SK-N-SH treated with all-trans-retinoic acid at 6 μM for 48 hours (cell line): ENCODE measurements at regions not wholly inside any gene's neighbourhood (a gene's known extent, or its start where the extent isn't known, plus 50 kb on each side); places are given as distances from the start of the nearest gene placed in this dataset.

Experiments used
- ATAC-seq: fragments of 200-7000 bp; cut with Tn5 transposase; 3 replicates; pipeline ENCODE4 v1.9.1; 2020; ENCODE audit warnings: mild to moderate bottlenecking, moderate library complexity
- ARNTL ChIP-seq: fragments of 450-650 bp; formaldehyde crosslinking; IDR thresholded peaks from 2 replicates; pipeline ENCODE4 v1.5.0; 2020; ENCODE audit warnings: low read depth, mild to moderate bottlenecking, moderate library complexity, borderline replicate concordance
- BACH2 ChIP-seq: fragments of 250-450 bp; sonication (Bioruptor Pico); IDR thresholded peaks from 2 replicates; pipeline ENCODE4 v1.9.0; 2021; ENCODE audit warnings: mild to moderate bottlenecking, borderline replicate concordance
- CSDC2 ChIP-seq: fragments of 250-450 bp; sonication (Bioruptor Pico); IDR thresholded peaks from 2 replicates; pipeline ENCODE4 v1.5.0; 2020; ENCODE audit warnings: mild to moderate bottlenecking, moderate library complexity
- ESRRG ChIP-seq: fragments of 250-450 bp; sonication (Bioruptor Pico); IDR thresholded peaks from 2 replicates; pipeline ENCODE4 v1.6.1; 2021; ENCODE audit warnings: mild to moderate bottlenecking
- GLIS3 ChIP-seq: fragments of 250-450 bp; sonication (Bioruptor Pico); IDR thresholded peaks from 2 replicates; pipeline ENCODE4 v1.5.0; 2020; ENCODE audit warnings: mild to moderate bottlenecking, moderate library complexity
- ISL1 ChIP-seq: fragments of 250-450 bp; sonication (Bioruptor Pico); IDR thresholded peaks from 2 replicates; pipeline ENCODE4 v2.1.2; 2022; ENCODE audit warnings: mild to moderate bottlenecking, moderate library complexity
- OSR1 ChIP-seq: fragments of 250-450 bp; sonication (Bioruptor Pico); IDR thresholded peaks from 2 replicates; pipeline ENCODE4 v1.8.0; 2022; ENCODE audit warnings: moderate library complexity, mild to moderate bottlenecking, inconsistent platforms
- RARB ChIP-seq: fragments of 250-450 bp; sonication (Bioruptor Pico); IDR thresholded peaks from 2 replicates; pipeline ENCODE4 v1.8.0; 2021; ENCODE audit warnings: mild to moderate bottlenecking, moderate library complexity
- SNAI2 ChIP-seq: fragments of 250-450 bp; sonication (Bioruptor Pico); IDR thresholded peaks from 2 replicates; pipeline ENCODE4 v1.5.0; 2020; ENCODE audit warnings: mild to moderate bottlenecking, moderate library complexity
- TCF4 ChIP-seq: fragments of 250-450 bp; sonication (Bioruptor Pico); IDR thresholded peaks from 2 replicates; pipeline ENCODE4 v1.8.0; 2021; ENCODE audit warnings: mild to moderate bottlenecking, moderate library complexity, borderline replicate concordance
- TOX ChIP-seq: fragments of 250-450 bp; sonication (Bioruptor Pico); IDR thresholded peaks from 2 replicates; pipeline ENCODE4 v1.8.0; 2021; ENCODE audit warnings: mild to moderate bottlenecking, moderate library complexity, borderline replicate concordance
- TSHZ2 ChIP-seq: fragments of 250-450 bp; sonication (Bioruptor Pico); IDR thresholded peaks from 2 replicates; pipeline ENCODE4 v1.5.0; 2020; ENCODE audit warnings: mild to moderate bottlenecking, moderate library complexity
- ZC3H10 ChIP-seq: fragments of 250-450 bp; sonication (Bioruptor Pico); IDR thresholded peaks from 2 replicates; pipeline ENCODE4 v1.5.1; 2021; ENCODE audit warnings: mild to moderate bottlenecking, moderate library complexity
- ZFP3 ChIP-seq: fragments of 250-450 bp; sonication (Bioruptor Pico); IDR thresholded peaks from 2 replicates; pipeline ENCODE4 v1.5.0; 2020; ENCODE audit warnings: mild to moderate bottlenecking, moderate library complexity
- ZFP30 ChIP-seq: fragments of 450-650 bp; formaldehyde crosslinking; IDR thresholded peaks from 2 replicates; pipeline ENCODE4 v1.5.0; 2022; ENCODE audit warnings: mild to moderate bottlenecking, moderate library complexity
- ZNF565 ChIP-seq: fragments of 450-650 bp; formaldehyde crosslinking; conservative IDR thresholded peaks from 2 replicates; pipeline ENCODE4 v1.5.0; 2020; ENCODE audit warnings: low read depth, mild to moderate bottlenecking, moderate library complexity
- ZNF70 ChIP-seq: fragments of 450-650 bp; formaldehyde crosslinking; IDR thresholded peaks from 2 replicates; pipeline ENCODE4 v1.5.0; 2020; ENCODE audit warnings: mild to moderate bottlenecking, moderate library complexity
- ZNF8 ChIP-seq: fragments of 450-650 bp; formaldehyde crosslinking; IDR thresholded peaks from 2 replicates; pipeline ENCODE4 v1.5.0; 2020; ENCODE audit warnings: mild to moderate bottlenecking, moderate library complexity
- TF ChIP-seq, protein P1 (sequence below): fragments of 250-450 bp; sonication (Bioruptor Pico); IDR thresholded peaks from 2 replicates; pipeline ENCODE4 v1.8.0; 2021; ENCODE audit warnings: low read depth, mild to moderate bottlenecking, moderate library complexity, borderline replicate concordance
- TF ChIP-seq, protein P2 (sequence below): fragments of 250-450 bp; sonication (Bioruptor Pico); IDR thresholded peaks from 2 replicates; pipeline ENCODE4 v1.5.1; 2021; ENCODE audit warnings: mild to moderate bottlenecking, moderate library complexity
- TF ChIP-seq, protein P3 (sequence below): fragments of 250-450 bp; sonication (Bioruptor Pico); IDR thresholded peaks from 2 replicates; pipeline ENCODE4 v1.8.0; 2020; ENCODE audit warnings: mild to moderate bottlenecking, moderate library complexity, borderline replicate concordance

DNA sequence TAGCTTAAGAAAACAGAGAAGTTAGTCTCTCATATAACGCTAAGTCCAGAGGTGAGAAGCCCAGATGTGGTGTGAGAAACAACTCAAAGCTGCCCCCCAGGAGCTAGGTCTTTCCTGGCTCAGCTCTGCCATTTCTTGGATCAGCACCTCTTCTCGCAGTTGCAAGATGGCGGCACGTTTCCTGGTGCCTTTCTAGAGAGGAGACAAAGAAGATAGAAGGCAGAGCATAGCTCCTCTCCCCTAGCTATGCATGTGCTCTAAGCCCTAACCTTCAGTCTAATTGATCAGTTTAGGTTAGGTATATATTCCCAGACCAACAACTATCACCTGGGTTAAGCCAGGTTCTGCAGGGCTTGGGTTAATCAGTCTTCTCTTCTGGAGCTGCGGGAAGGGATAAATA is 119.5 kb upstream of the RAB12 start (continued):
- TF ChIP-seq ARNTL (CRISPR knock-in tag): no peak
- TF ChIP-seq SNAI2: no peak

DNA sequence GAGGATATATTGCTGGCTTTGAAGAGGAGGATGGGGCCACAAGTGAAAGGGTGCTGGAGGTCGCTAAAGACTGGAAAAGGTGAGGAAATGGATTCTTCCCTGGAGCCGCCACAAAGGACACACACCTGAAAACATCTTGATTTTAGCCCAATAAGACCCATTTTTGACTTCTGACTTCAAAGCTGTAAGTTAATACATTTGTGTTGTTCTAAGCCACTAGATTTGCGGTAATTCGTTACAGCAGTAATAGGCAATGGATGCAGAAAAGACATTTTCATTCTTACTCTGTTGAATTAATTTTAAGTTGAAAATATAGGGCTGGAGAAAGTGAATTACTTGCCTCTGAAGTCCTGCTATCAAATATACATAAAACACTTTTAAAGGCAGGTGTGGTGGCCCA is 117.7 kb upstream of the RAB12 start:
- no peak for TF ChIP-seq ZNF565 (CRISPR knock-in tag)
- TF ChIP-seq RARB (CRISPR knock-in tag): no peak
- TF ChIP-seq, protein P1, sequence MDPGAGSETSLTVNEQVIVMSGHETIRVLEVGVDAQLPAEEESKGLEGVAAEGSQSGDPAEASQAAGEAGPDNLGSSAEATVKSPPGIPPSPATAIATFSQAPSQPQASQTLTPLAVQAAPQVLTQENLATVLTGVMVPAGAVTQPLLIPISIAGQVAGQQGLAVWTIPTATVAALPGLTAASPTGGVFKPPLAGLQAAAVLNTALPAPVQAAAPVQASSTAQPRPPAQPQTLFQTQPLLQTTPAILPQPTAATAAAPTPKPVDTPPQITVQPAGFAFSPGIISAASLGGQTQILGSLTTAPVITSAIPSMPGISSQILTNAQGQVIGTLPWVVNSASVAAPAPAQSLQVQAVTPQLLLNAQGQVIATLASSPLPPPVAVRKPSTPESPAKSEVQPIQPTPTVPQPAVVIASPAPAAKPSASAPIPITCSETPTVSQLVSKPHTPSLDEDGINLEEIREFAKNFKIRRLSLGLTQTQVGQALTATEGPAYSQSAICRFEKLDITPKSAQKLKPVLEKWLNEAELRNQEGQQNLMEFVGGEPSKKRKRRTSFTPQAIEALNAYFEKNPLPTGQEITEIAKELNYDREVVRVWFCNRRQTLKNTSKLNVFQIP (CRISPR knock-in tag): no peak
- TF ChIP-seq TSHZ2 (CRISPR knock-in tag): no peak
- no peak for TF ChIP-seq ZNF8 (CRISPR knock-in tag)
- no peak for TF ChIP-seq ESRRG (CRISPR knock-in tag)
- no peak for TF ChIP-seq CSDC2 (CRISPR knock-in tag)
- TF ChIP-seq, protein P2, sequence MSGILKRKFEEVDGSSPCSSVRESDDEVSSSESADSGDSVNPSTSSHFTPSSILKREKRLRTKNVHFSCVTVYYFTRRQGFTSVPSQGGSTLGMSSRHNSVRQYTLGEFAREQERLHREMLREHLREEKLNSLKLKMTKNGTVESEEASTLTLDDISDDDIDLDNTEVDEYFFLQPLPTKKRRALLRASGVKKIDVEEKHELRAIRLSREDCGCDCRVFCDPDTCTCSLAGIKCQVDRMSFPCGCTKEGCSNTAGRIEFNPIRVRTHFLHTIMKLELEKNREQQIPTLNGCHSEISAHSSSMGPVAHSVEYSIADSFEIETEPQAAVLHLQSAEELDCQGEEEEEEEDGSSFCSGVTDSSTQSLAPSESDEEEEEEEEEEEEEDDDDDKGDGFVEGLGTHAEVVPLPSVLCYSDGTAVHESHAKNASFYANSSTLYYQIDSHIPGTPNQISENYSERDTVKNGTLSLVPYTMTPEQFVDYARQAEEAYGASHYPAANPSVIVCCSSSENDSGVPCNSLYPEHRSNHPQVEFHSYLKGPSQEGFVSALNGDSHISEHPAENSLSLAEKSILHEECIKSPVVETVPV: no peak
- no peak for TF ChIP-seq ZC3H10 (CRISPR knock-in tag)
- TF ChIP-seq, protein P3, sequence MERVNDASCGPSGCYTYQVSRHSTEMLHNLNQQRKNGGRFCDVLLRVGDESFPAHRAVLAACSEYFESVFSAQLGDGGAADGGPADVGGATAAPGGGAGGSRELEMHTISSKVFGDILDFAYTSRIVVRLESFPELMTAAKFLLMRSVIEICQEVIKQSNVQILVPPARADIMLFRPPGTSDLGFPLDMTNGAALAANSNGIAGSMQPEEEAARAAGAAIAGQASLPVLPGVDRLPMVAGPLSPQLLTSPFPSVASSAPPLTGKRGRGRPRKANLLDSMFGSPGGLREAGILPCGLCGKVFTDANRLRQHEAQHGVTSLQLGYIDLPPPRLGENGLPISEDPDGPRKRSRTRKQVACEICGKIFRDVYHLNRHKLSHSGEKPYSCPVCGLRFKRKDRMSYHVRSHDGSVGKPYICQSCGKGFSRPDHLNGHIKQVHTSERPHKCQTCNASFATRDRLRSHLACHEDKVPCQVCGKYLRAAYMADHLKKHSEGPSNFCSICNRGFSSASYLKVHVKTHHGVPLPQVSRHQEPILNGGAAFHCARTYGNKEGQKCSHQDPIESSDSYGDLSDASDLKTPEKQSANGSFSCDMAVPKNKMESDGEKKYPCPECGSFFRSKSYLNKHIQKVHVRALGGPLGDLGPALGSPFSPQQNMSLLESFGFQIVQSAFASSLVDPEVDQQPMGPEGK (CRISPR knock-in tag): no peak
- no peak for TF ChIP-seq ZNF70 (CRISPR knock-in tag)
- no peak for TF ChIP-seq ZFP30 (CRISPR knock-in tag)
- TF ChIP-seq TOX: no peak
- no peak for TF ChIP-seq SNAI2
- no peak for TF ChIP-seq GLIS3
- no peak for TF ChIP-seq ARNTL (CRISPR knock-in tag)
- TF ChIP-seq ZFP3 (CRISPR knock-in tag): no peak
- no peak for ATAC-seq

DNA sequence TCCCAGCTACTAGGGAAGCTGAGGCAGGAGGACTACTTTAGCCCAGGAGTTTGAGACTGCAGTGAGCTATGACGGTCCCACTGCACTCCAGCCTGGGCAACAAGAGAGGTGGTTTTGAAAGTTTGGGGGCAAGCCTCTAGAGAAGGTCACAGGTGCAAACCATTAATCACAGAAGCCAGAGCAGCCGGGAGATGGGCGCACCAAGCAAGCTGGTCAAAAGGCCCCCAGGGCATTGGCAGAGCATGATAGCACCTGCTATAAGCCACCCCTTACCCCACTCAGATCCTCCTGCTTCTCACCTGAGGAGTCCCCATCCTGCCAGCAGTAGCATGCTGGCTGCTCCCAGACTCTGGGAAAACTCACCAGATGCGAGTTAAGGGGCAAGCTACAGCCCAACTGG is 116.1 kb upstream of the RAB12 start:
- ATAC-seq: no peak
- no peak for TF ChIP-seq RARB (CRISPR knock-in tag)
- no peak for TF ChIP-seq ZC3H10 (CRISPR knock-in tag)
- TF ChIP-seq TCF4 (CRISPR knock-in tag): no peak
- no peak for TF ChIP-seq SNAI2
- no peak for TF ChIP-seq ZNF565 (CRISPR knock-in tag)
- TF ChIP-seq TOX: no peak
- TF ChIP-seq ISL1 (CRISPR knock-in tag): no peak
- TF ChIP-seq ESRRG (CRISPR knock-in tag): no peak
- TF ChIP-seq, protein P3 (CRISPR knock-in tag): no peak
- TF ChIP-seq ZFP3 (CRISPR knock-in tag): no peak
- no peak for TF ChIP-seq ZFP30 (CRISPR knock-in tag)
- TF ChIP-seq, protein P2: no peak
- no peak for TF ChIP-seq OSR1 (CRISPR knock-in tag)
- TF ChIP-seq BACH2 (CRISPR knock-in tag): no peak
- no peak for TF ChIP-seq ZNF70 (CRISPR knock-in tag)
- no peak for TF ChIP-seq TSHZ2 (CRISPR knock-in tag)
- TF ChIP-seq, protein P1 (CRISPR knock-in tag): no peak
- TF ChIP-seq ZNF8 (CRISPR knock-in tag): no peak
